GM11168 (cell line): ENCODE measurements at regions not wholly inside any gene's neighbourhood (a gene's known extent, or its start where the extent isn't known, plus 50 kb on each side); places are given as distances from the start of the nearest gene placed in this dataset.

Experiments
- in situ Hi-C: fragments of 300-500 bp; cut with MboI; formaldehyde crosslinking; loops from one replicate; pipeline ENCODE4 v1.12.0; 2022; ENCODE audit warnings: low sequenced_read_pairs; ENCODE audit not compliant: unreplicated experiment

- in situ Hi-C loops = loop anchor here (25.0 kb wide), 1 partner anchor 297 kb away; no protein-coding TSS in a partner anchor
These were observed 351.1 kb upstream of the RIOK2 start for GRCh38 chr5:97534166-97534565.

GRCh38 chr5:97536683-97537082 lies 353.6 kb upstream of the RIOK2 start:
- in situ Hi-C loops = loop anchor here (25.0 kb wide), 1 partner anchor 299 kb away; no protein-coding TSS in a partner anchor

- in situ Hi-C loops = loop anchor here (25.0 kb wide), 1 partner anchor 302 kb away; no protein-coding TSS in a partner anchor
These were observed 355.9 kb upstream of the RIOK2 start for GRCh38 chr5:97538912-97539311.

- in situ Hi-C loops = loop anchor here (25.0 kb wide), 1 partner anchor 305 kb away; no protein-coding TSS in a partner anchor
These were observed 358.8 kb upstream of the RIOK2 start for GRCh38 chr5:97541864-97542263.

DNA sequence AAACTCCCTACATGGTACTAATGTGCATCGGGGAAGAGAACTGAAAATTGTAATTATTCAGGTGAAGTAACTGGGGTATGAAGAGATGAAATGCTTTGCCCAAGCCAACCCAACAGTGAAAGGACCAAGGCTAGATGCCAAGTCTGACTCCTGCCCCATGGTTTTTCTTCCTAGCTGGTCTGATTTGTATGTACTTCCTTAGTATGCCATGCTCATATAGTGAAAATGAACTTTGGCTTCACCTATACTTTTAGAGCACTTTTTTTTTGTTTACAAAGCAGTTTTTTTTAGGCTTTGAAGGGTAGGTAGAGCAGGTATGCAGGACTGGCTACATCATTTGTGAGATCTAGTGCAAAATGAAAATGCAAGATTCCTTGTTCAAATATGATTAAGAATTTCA lies 359.4 kb upstream of the RIOK2 start:
- in situ Hi-C loops = loop anchor here (25.0 kb wide), 1 partner anchor 305 kb away; no protein-coding TSS in a partner anchor

GRCh38 chr5:97543166-97543565 lies 360.1 kb upstream of the RIOK2 start:
- in situ Hi-C loops = loop anchor here (25.0 kb wide), 1 partner anchor 306 kb away; no protein-coding TSS in a partner anchor

GRCh38 chr5:97544240-97544639 lies 361.2 kb upstream of the RIOK2 start:
- in situ Hi-C loops = loop anchor here (25.0 kb wide), 1 partner anchor 307 kb away; no protein-coding TSS in a partner anchor

- in situ Hi-C loops = loop anchor here (25.0 kb wide), 1 partner anchor 307 kb away; no protein-coding TSS in a partner anchor
These were observed 361.6 kb upstream of the RIOK2 start for GRCh38 chr5:97544678-97545077.

DNA sequence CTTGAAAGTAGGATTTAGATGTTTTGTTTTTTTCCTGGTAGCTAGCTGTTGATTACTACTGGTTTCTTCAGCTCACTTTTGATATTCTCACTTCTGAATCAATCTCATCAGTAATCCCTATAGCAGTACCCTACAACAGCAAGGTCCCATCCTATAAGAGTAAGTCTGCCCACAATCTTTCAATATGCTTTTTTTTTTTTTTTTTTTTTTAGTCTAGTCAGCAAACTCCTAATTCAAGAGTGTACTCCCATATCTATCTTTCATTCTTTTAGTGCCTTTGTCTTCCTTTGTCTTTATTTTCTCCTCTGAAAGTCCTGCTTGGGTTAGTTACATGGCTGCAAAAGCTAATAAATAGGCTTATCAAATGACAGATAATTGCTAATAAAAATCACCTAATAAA lies 362.4 kb upstream of the RIOK2 start:
- in situ Hi-C loops = loop anchor here (25.0 kb wide), 1 partner anchor 308 kb away; no protein-coding TSS in a partner anchor

DNA sequence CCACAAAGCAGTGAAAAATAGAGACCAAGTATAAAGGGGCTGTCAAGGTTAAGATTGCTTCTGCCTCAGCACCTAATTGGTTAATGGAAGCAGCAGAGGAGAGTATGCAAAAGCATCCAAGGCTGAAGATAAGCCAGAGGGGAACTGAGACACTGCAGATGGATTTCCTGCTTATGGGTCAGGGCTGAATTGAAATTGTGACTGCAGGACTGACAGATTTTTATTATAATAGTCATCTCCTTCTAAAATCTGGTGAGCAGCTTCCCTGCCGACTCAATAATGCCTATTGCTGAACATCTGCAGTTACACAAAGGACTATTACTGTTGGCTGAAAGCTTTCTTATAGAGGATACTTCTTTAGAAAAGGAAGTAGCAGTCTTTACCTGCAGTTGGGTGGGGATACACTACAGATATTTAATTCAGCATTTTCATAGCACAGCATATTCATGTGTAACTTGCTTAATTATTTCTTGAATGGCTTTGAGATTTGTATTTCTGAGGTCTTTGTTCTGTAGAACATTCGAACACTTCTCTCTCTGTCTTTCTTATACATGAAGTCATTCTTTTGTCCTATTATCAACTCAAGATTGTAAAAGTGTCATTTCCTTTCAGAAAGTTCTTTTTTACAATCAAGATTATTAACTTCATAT lies 363.0 kb upstream of the RIOK2 start:
- in situ Hi-C loops = loop anchor here (25.0 kb wide), 1 partner anchor 309 kb away; no protein-coding TSS in a partner anchor

GRCh38 chr5:97547430-97547829 lies 364.4 kb upstream of the RIOK2 start:
- in situ Hi-C loops = loop anchor here (25.0 kb wide), 1 partner anchor 310 kb away; no protein-coding TSS in a partner anchor

DNA sequence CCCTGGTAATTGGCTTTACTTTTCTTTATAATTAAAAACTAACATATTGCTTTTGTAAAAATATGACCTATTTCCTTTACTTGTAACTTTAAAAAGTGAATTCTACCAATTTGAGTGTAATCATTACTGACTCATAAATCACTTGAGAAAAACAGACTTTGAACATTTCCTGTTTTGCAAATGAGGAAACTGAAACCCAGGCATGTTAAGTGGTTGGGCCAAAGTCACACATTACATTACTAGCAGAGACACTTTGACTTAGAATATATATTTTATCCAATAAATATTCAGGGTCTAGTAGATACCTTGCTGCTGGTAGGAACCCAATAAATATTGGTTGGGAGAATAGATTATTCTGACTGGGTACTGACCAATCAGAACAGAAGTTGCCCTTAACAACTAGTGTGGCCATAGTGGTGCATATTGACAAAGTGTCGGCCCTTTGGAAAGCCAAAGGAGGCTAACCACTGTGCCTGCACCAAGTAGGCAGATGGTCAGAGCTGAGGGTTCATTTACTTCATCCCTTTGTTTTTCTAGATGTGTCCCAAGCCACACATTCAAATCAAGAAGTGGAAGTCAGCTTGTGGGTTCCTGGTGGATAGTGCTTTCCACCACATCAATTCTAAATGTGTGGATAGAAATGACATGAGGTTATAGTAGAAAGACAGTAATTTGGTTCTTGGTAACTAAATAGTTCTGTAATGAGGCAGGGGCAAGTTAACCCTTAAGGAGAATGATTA lies 365.1 kb upstream of the RIOK2 start:
- in situ Hi-C loops = loop anchor here (25.0 kb wide), 1 partner anchor 311 kb away; no protein-coding TSS in a partner anchor

- in situ Hi-C loops = loop anchor here (25.0 kb wide), 1 partner anchor 311 kb away; no protein-coding TSS in a partner anchor
These were observed 365.7 kb upstream of the RIOK2 start for GRCh38 chr5:97548739-97549080.

DNA sequence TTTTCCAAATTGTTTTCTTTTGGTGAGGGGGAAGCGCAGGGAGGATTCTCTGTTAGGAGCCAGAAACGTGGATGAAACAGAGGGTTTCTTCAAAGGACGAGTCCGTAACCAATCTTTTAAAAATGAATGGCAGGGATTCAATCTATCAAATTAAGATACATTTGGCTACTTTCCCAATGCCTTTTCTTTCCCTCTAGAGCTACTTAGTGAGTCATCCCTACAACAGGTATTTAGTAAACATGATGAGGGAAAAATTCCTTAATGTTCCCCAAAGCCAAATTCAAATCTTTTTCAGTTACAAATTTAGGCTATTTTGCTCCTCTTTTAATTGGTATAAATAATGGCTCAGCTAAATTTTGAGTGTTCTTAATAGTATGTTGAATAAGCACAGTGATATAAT lies 366.4 kb upstream of the RIOK2 start:
- in situ Hi-C loops = loop anchor here (25.0 kb wide), 1 partner anchor 312 kb away; no protein-coding TSS in a partner anchor

DNA sequence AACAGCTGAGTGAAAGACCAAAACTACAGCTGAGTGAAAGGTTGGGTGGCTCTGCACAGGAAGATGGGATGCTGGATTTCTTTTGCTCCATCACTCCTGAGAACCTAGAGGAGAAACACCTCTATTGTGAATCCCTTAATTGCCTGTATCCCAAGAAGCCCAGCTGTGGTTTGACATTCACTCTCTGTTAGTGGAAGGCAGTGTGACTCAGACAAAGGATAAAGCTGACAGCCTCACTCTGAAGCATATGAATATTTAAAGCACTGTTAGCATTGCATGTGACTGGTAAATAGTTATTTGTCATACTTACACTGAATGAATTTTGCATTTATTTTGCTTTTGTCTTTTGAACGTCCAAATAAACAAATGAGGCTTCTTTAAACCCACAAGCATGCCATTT lies 367.1 kb upstream of the RIOK2 start:
- in situ Hi-C loops = no loop called here

DNA sequence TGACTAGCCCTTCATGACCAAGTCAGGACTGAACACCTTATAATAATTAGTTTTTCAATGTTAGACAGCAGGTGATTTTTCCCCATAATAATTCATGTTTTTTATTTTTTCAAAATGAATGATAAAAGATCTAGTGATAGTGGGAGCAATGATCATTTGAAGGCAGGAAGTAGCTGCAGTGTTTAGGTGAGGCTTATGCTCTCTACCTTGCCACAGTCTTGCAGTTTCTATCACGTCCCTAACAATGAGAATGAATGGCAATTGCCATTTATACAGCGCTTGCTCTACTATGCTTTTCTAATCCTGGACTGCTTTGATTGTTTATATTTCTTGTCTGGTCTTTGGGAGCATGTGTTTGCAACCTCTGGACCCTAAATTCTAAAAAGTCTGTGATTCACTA lies 367.8 kb upstream of the RIOK2 start:
- in situ Hi-C loops = no loop called here

GRCh38 chr5:97553604-97554452 lies 370.8 kb upstream of the RIOK2 start:
- in situ Hi-C loops = no loop called here

DNA sequence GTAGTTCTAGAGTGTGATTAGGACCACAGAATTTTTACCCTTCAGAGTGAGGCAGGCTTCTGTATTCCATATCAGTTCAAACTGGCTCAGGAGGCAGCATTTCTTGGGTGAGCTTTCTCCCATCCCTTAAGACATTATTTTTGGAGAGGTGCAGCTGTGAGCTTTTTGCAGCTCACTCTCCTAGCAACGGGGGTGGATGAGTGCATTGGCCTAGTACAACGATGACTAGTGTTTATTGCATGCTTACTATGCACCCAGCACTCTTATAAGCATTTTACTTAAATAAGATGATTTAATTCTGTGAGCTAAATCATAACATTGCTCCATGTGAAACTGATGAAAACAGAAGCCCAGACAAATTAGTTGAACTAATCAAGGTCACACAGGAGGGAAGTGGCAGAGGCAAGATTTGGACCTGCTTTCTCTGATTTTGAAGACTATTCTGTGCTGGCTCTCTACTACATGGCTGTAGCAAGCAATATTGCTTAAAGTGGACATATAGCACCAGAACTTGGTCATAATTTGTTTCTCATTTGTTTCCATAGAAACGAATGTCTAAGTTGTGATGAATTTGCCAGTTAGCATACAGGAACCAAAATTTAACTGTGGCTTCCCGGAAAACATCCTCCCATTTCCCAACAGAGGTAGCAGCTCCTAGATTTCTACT lies 372.1 kb upstream of the RIOK2 start:
- in situ Hi-C loops = no loop called here

GRCh38 chr5:97555644-97555981 lies 372.6 kb upstream of the RIOK2 start:
- in situ Hi-C loops = no loop called here
